ENCODE measurements at regions not wholly inside any gene's neighbourhood (a gene's known extent, or its start where the extent isn't known, plus 50 kb on each side); places are given as distances from the start of the nearest gene placed in this dataset.

GRCh38 chr3:27043328-27043955 is 325.7 kb downstream of the NEK10 start:
- TF ChIP-seq MYC (IDR thresholded peaks at IDR 0.05; ENCODE audit: low read depth, low read length) (no peak), CTCF (IDR thresholded peaks at IDR 0.05; ENCODE audit: low read depth, low read length) (no peak), POLR2A (IDR thresholded peaks at IDR 0.05; ENCODE audit: extremely low read depth, insufficient read length) (no peak), MAX (IDR thresholded peaks at IDR 0.05; ENCODE audit: low read depth, low read length) (no peak)

Data from NB4 (cell line).